Prostate gland (tissue), 2 donors: ENCODE measurements at regions not wholly inside any gene's neighbourhood (a gene's known extent, or its start where the extent isn't known, plus 50 kb on each side); places are given as distances from the start of the nearest gene placed in this dataset.
A peak's percentile ranks its signal among the peaks of the same experiment; 100 is the strongest.

Source experiments
- DNase-seq: peaks from one replicate; pipeline ENCODE4 v3.0.0-alpha.2; 2019; ENCODE audit warnings: low spot score
- H3K27ac ChIP-seq, 2 donors: fragments of 200-600 bp; sonication (generic); 2 replicates each; pipeline ENCODE4 v1.5.1; 2017 to 2019
- H3K27me3 ChIP-seq: fragments of 200-600 bp; sonication (generic); replicated peaks from 2 replicates; pipeline ENCODE4 v1.5.1; 2019; ENCODE audit not compliant: insufficient read depth
- H3K36me3 ChIP-seq, 2 donors: fragments of 200-600 bp; sonication (generic); 1 replicate in 1 of 2; 2 replicates in 1 of 2; pipeline versions ENCODE4 v1.5.1 to v1.8.1; 2017 to 2019
- H3K4me1 ChIP-seq: fragments of 200-600 bp; sonication (generic); replicated peaks from 2 replicates; pipeline ENCODE4 v1.5.1; 2019
- H3K4me3 ChIP-seq, 2 donors: fragments of 200-600 bp; sonication (generic); 2 replicates each; pipeline ENCODE4 v1.5.1; 2017 to 2019
- H3K9me3 ChIP-seq: fragments of 200-600 bp; sonication (generic); 2 replicates; pipeline ENCODE4 v1.5.1; 2017
- CTCF ChIP-seq, 4 experiments: fragments of 200-600 bp in 2 of 4; fragments of 450-650 bp in 2 of 4; sonication (generic) in 2 of 4; IDR thresholded peaks; 1 replicate in 3 of 4; 2 replicates in 1 of 4; pipeline ENCODE4 v1.5.1; 2016 to 2019; ENCODE audit warnings: antibody characterized with exemption in 4 of 4, mild to moderate bottlenecking in 2 of 4, moderate library complexity in 2 of 4
- POLR2A ChIP-seq: fragments of 450-650 bp; IDR thresholded peaks from one replicate; pipeline ENCODE4 v1.6.1; 2016; ENCODE audit warnings: antibody characterized with exemption, mild to moderate bottlenecking
- POLR2AphosphoS5 ChIP-seq: sonication (generic); formaldehyde crosslinking; IDR thresholded peaks from one replicate; pipeline ENCODE4 v1.6.1; 2017; ENCODE audit warnings: antibody characterized with exemption
- WGBS: methylation state at CpG from one replicate; pipeline ENCODE4 v1.1.5; 2018; 5-methylcytosine and 5-hydroxymethylcytosine counted together
- intact Hi-C: fragments of 100-400 bp; cut with DNase I; formaldehyde crosslinking; loops from one replicate; pipeline ENCODE4 v1.14.2; 2022

GRCh38 chr18:24590946-24591345, 130.5 kb downstream of the HRH4 start:
- WGBS = 79% methylated on average over 4 of the region's 4 CpGs
- Histone ChIP-seq H3K4me3 (no peak overlapping the region), H3K36me3 (no peaks in the 10 kb centered on the region), H3K9me3 (no peaks in the 10 kb centered on the region), H3K4me1 (no peaks in the 10 kb centered on the region), H3K27ac (no peak overlapping the region), H3K27me3 (no peaks in the 10 kb centered on the region)
- intact Hi-C loops = no loop called here
- DNase-seq = no peak
- TF ChIP-seq POLR2AphosphoS5 = no peak

DNA sequence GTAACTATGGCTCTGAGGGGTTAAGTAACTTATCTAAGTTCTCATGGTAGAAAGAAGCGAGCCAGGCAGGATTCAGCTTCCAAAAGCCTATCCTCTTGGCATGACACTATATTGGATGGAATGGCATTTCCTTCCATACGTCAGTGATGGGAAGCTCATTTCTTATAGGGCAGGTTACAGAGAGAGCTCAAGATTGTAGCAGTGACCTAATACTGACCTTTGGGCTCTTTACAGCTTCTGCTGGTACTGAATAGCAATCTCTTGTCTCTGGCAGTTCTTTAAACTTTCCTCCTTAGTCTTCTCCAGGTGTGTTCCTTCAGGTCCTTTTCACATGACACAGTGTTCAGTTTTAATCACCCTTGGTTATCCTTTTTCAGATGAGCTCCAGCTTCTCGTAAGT, 133.0 kb downstream of the HRH4 start:
- DNase-seq = no peak
- 81% methylated on average over 3 of the region's 3 CpGs for WGBS
- intact Hi-C loops = no loop called here
- H3K27ac ChIP-seq = no peak overlapping the region
- no peaks in the 10 kb centered on the region for H3K9me3 ChIP-seq
- no peaks in the 10 kb centered on the region for H3K4me1 ChIP-seq
- H3K36me3 ChIP-seq = no peaks in the 10 kb centered on the region
- TF ChIP-seq POLR2AphosphoS5 (no peak), POLR2A (no peak), CTCF (IDR thresholded peaks at IDR 0.05) (no peak)
- no peaks in the 10 kb centered on the region for H3K27me3 ChIP-seq
- H3K4me3 ChIP-seq = no peak overlapping the region

DNA sequence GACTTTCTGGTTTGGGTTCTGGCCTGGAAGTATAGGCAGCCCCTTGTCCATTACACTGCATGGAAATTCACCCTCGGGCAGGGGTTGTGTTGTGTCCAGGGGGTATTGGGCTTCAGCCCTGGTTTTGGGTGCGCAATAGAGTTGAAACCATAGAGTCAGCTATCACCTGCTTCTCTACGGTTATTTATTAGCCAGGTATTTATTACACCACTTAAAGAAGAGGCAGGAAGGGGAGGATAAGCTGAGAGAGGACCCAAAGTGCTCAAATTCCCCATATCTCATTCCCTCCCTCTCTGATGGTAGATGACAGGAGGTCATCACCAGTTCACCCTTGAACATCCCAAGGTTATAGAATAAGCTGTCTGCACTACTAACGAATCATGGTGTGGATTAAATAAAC, 133.4 kb downstream of the HRH4 start:
- Histone ChIP-seq H3K27ac (no peak overlapping the region), H3K27me3 (no peaks in the 10 kb centered on the region), H3K9me3 (no peaks in the 10 kb centered on the region), H3K4me3 (no peak overlapping the region), H3K36me3 (no peaks in the 10 kb centered on the region), H3K4me1 (no peaks in the 10 kb centered on the region)
- intact Hi-C loops = no loop called here
- TF ChIP-seq POLR2A = no peak
- TF ChIP-seq POLR2AphosphoS5 = no peak
- no peak for TF ChIP-seq CTCF (IDR thresholded peaks at IDR 0.05)
- DNase-seq = no peak
- 71% methylated on average over 4 of the region's 4 CpGs for WGBS

- Histone ChIP-seq H3K36me3 (no peaks in the 10 kb centered on the region), H3K27me3 (no peaks in the 10 kb centered on the region), H3K4me3 (no peak overlapping the region), H3K27ac (no peak overlapping the region), H3K9me3 (no peaks in the 10 kb centered on the region), H3K4me1 (no peaks in the 10 kb centered on the region)
- TF ChIP-seq POLR2AphosphoS5 (no peak), POLR2A (no peak), CTCF (IDR thresholded peaks at IDR 0.05) (no peak)
- no peak for DNase-seq
- intact Hi-C loops = loop anchor here (5.0 kb wide), 1 partner anchor 132 kb away; no protein-coding TSS in a partner anchor
- 68% methylated on average over 12 of the region's 12 CpGs for WGBS
These were observed 135.2 kb downstream of the HRH4 start for GRCh38 chr18:24595561-24596031.

DNA sequence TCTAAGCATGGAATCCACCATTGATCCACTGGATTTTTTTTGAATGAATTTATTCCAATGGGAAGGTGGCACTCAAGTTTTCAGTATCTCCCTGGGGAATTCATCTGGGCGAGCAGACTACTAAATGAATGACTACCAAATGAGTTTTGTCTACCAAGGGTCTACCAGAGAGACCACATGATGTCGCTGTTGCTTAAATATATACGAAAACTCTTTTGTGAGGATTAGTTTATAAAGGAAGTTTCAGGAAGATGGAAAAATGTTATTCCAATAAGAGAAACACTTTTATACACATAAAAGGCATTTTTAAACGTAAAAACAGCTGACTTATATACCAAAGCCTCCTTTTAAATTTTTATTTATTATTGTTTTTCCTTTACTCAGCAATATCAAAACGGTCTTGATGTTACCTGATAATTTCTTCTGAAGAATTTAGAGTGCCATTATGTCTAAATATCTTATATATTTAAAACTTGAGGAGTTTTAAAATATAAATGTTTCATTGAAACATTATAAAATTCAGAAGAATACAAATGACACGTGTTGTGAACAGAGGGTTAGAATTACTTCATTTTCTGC, 139.7 kb downstream of the HRH4 start:
- Histone ChIP-seq H3K27me3 (no peaks in the 10 kb centered on the region), H3K36me3 (no peaks in the 10 kb centered on the region), H3K4me3 (no peak overlapping the region), H3K9me3 (no peaks in the 10 kb centered on the region), H3K27ac (no peak overlapping the region), H3K4me1 (no peaks in the 10 kb centered on the region)
- WGBS = 26% methylated on average over 6 of the region's 6 CpGs
- peak; percentile 12 for DNase-seq
- TF ChIP-seq POLR2AphosphoS5 (no peak), CTCF (IDR thresholded peaks at IDR 0.05) (peak in 3 of 4 experiments; percentile 47 to 53 (median 52))
- intact Hi-C loops = no loop called here
